ENCODE measurements at regions not wholly inside any gene's neighbourhood (a gene's known extent, or its start where the extent isn't known, plus 50 kb on each side); places are given as distances from the start of the nearest gene placed in this dataset.

DNA sequence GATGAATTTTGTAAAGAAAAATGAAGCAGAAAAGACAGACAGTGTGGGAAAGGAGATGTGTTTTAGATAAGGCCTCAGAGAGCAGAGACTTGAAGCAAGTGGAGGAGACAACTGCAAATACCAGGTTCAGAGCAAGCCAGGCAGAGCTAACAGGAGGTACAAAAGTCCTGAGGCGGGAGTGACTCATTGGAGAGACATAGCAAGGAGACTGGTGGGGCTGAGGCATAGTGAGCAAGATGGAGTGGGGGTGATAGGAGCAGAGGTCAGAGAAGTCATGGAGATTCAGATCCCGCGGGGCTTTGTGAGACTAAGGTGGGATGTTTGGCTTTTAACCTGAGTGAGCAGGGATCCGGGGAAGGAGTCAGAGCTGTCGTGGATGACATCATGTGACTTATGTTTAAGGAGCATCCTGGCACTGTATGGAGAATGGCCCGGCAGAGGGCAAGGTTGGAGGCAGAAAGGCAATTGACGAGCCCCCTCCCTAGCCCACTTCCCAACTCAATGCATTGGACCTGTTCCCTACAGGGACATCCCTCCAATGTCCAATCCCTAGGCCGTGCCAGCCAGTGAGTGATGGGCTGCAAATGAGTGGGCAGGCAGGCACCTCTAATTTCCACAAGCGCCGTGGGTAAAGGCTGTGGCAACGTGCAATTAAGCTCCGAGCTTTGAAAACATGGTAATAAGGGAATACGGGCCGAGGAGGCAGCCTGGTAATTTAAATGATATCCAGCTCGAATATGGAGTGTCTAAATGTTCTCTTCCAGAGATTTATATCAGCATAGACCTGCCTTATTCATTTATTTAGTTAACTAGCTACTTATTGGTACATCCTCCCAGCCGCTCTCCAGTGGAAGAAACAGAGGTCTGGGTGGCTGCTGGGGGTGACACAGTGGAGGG lies 206.8 kb upstream of the LHX5 start:
- H3K36me3 ChIP-seq, result no peaks in the 10 kb centered on the region
- H3K27ac ChIP-seq, result no peak overlapping the region
- intact Hi-C loops (cut with DNase I), result no loop called here
- no peaks in the 10 kb centered on the region for H3K4me1 ChIP-seq
- no peak for DNase-seq
- H3K4me3 ChIP-seq, result no peak overlapping the region
- TF ChIP-seq EP300 (IDR thresholded peaks at IDR 0.05) (no peak), CTCF (IDR thresholded peaks at IDR 0.05) (no peak), POLR2AphosphoS5 (IDR thresholded peaks at IDR 0.05) (no peak), POLR2A (IDR thresholded peaks at IDR 0.05) (no peak)
- no peaks in the 10 kb centered on the region for H3K9me3 ChIP-seq
- H3K27me3 ChIP-seq, result peaks cover 0 to 32% (median 0%) of the 10 kb centered on the region in 3 donors
- 65 to 74% methylated on average over 16 of the region's 16 CpGs for WGBS, 2 donors

DNA sequence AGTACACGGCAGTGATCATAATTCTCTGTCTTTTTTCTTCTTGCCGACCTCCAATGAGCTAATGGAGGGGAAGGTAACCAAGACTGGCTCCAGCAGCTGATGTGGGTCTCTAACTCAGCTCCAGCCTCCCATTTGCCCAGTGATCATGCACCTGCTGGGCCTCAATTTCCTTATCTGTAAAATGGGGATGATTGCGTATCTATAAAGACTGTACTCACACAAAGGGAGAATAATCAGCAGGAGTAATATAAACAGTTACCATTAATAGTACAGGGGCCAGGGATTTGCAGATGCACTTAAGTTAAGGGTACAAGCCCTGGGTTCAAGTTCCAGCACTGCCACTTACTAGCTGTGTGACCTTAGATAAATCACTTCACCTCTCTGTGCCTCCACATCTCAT lies 204.9 kb upstream of the LHX5 start:
- TF ChIP-seq POLR2AphosphoS5 (IDR thresholded peaks at IDR 0.05) (no peak), CTCF (IDR thresholded peaks at IDR 0.05) (no peak), POLR2A (IDR thresholded peaks at IDR 0.05) (no peak), EP300 (IDR thresholded peaks at IDR 0.05) (no peak)
- H3K4me1 ChIP-seq, result no peaks in the 10 kb centered on the region
- H3K27ac ChIP-seq, result no peak overlapping the region
- H3K27me3 ChIP-seq, result peaks cover 0 to 46% (median 0%) of the 10 kb centered on the region in 3 donors
- 71 to 80% methylated on average over 3 of the region's 3 CpGs for WGBS, 2 donors
- no peaks in the 10 kb centered on the region for H3K36me3 ChIP-seq
- intact Hi-C loops (cut with DNase I), result no loop called here
- DNase-seq, result no peak
- no peak overlapping the region for H3K4me3 ChIP-seq
- no peaks in the 10 kb centered on the region for H3K9me3 ChIP-seq

DNA sequence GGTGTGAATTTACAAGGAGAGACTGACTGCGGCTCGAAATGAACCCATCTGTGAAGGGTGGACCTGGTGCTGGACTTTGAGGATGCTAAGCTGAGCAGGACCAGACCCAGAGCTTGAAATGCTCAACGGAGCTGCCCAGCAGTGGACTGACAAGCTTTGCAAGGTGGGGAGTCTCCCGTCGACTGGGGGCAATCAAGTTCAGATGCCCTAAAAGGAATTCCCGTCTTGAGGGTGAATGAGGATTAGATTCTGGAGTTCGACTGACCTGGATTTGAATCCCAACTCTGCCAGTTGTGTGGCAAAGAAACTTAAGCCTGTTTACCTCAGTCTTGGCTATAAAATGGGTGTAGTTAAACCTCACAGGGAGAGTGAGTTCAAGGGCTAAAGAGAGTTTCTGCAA lies 204.4 kb upstream of the LHX5 start:
- no peak for DNase-seq
- 84 to 86% methylated on average over 7 of the region's 7 CpGs for WGBS, 2 donors
- intact Hi-C loops (cut with DNase I), result no loop called here
- Histone ChIP-seq H3K9me3 (no peaks in the 10 kb centered on the region), H3K36me3 (no peaks in the 10 kb centered on the region), H3K4me3 (no peak overlapping the region), H3K27ac (no peak overlapping the region), H3K4me1 (no peaks in the 10 kb centered on the region), H3K27me3 (peaks cover 0 to 50% (median 0%) of the 10 kb centered on the region in 3 donors)
- TF ChIP-seq CTCF (IDR thresholded peaks at IDR 0.05) (no peak), EP300 (IDR thresholded peaks at IDR 0.05) (no peak)

DNA sequence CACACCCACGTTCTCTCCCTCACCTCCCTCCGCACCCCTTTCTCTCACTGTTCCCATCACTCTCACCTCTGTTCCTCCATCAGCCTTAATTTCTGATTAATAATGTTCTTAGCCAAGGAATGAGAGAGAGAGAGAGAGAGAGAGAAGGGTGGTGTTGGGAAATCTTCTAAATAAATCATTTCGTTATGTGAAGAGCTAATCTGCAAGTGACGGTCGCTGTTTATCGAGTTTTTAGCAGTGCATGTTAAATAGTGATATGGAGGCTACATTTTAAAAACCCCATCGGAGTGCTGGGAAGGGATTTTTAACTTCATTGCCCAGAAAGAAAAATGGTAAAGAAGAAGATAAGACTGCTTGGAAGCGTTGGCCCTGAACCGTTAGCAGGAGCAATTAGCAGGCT lies 203.3 kb upstream of the LHX5 start:
- TF ChIP-seq CTCF (IDR thresholded peaks at IDR 0.05) (no peak), POLR2A (IDR thresholded peaks at IDR 0.05) (no peak), EP300 (IDR thresholded peaks at IDR 0.05) (no peak), POLR2AphosphoS5 (IDR thresholded peaks at IDR 0.05) (no peak)
- Histone ChIP-seq H3K36me3 (no peaks in the 10 kb centered on the region), H3K4me3 (no peak overlapping the region), H3K27ac (no peak overlapping the region), H3K9me3 (no peaks in the 10 kb centered on the region), H3K27me3 (peaks cover 0 to 60% (median 2%) of the 10 kb centered on the region in 3 donors), H3K4me1 (no peaks in the 10 kb centered on the region)
- no peak for DNase-seq
- intact Hi-C loops (cut with DNase I), result no loop called here
- WGBS, 2 donors, result 58 to 64% methylated on average over 9 of the region's 9 CpGs

All from sigmoid colon (tissue), 6 donors.